ENCODE measurements at regions not wholly inside any gene's neighbourhood (a gene's known extent, or its start where the extent isn't known, plus 50 kb on each side); places are given as distances from the start of the nearest gene placed in this dataset.
A peak's percentile ranks its signal among the peaks of the same experiment; 100 is the strongest.
"Not testable (repeated sequence)": the region's sequence is repeated elsewhere in the genome, so short reads cannot be mapped to it uniquely, and the experiment has no call there.

GRCh38 chr10:78605800-78606350 lies 462.9 kb upstream of the ZMIZ1 start:
- peak in 1 of 2 experiments; percentile 23 for DNase-seq

GRCh38 chr10:78606766-78607165 lies 462.0 kb upstream of the ZMIZ1 start:
- not testable (repeated sequence) for DNase-seq

GRCh38 chr10:78609976-78610375 lies 458.8 kb upstream of the ZMIZ1 start:
- no peak for DNase-seq

GRCh38 chr10:78613132-78613531 lies 455.6 kb upstream of the ZMIZ1 start:
- DNase-seq, result no peak

GRCh38 chr10:78614267-78614666 lies 454.5 kb upstream of the ZMIZ1 start:
- no peak for DNase-seq

- no peak for DNase-seq
Measured at GRCh38 chr10:78614744-78615143, 454.0 kb upstream of the ZMIZ1 start.

GRCh38 chr10:78616125-78616695 lies 452.6 kb upstream of the ZMIZ1 start:
- DNase-seq, result no peak

GRCh38 chr10:78617115-78617514 lies 451.7 kb upstream of the ZMIZ1 start:
- DNase-seq, result no peak

- no peak for DNase-seq
Measured at GRCh38 chr10:78617631-78618030, 451.1 kb upstream of the ZMIZ1 start.

GRCh38 chr10:78618050-78618449 lies 450.7 kb upstream of the ZMIZ1 start:
- DNase-seq, result no peak

GRCh38 chr10:78619115-78619851 lies 449.5 kb upstream of the ZMIZ1 start:
- no peak for DNase-seq

- no peak for DNase-seq
Measured at GRCh38 chr10:78619896-78620295, 448.9 kb upstream of the ZMIZ1 start.

GRCh38 chr10:78620985-78621799 lies 447.6 kb upstream of the ZMIZ1 start:
- no peak for DNase-seq

GRCh38 chr10:78623578-78624215 lies 445.1 kb upstream of the ZMIZ1 start:
- peak in 1 of 2 experiments; percentile 22 for DNase-seq

GRCh38 chr10:78624791-78625190 lies 444.0 kb upstream of the ZMIZ1 start:
- no peak for DNase-seq

GRCh38 chr10:78626471-78626870 lies 442.3 kb upstream of the ZMIZ1 start:
- DNase-seq, result no peak

GRCh38 chr10:78627254-78627795 lies 441.4 kb upstream of the ZMIZ1 start:
- no peak for DNase-seq

- no peak for DNase-seq
Measured at GRCh38 chr10:78628976-78629375, 439.8 kb upstream of the ZMIZ1 start.

- DNase-seq, result no peak
Measured at GRCh38 chr10:78629773-78630172, 439.0 kb upstream of the ZMIZ1 start.

GRCh38 chr10:78630944-78631838 lies 437.6 kb upstream of the ZMIZ1 start:
- no peak for DNase-seq

- DNase-seq, result no peak
Measured at GRCh38 chr10:78634389-78634815, 434.4 kb upstream of the ZMIZ1 start.

- no peak for DNase-seq
Measured at GRCh38 chr10:78634835-78635234, 433.9 kb upstream of the ZMIZ1 start.
